ENCODE measurements at regions not wholly inside any gene's neighbourhood (a gene's known extent, or its start where the extent isn't known, plus 50 kb on each side); places are given as distances from the start of the nearest gene placed in this dataset.

DNA sequence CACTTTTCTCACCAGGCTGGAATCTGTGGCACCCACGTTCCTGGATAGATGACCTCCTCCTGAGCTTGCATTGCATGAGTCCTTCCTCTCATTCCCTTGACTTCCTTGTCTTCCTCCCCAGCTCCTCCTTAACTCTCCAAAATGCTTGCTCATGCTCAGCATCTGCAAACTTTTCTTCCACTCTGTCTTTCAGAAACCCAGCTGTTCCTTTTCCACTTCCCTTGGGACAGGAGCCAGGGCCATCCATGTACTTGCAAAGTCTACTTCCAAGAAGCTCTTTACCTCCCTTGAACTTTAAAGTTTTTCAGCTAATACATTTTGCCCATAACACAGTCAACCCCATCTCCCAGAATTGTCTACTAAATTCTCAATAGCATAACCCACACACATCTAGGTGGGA lies 861.7 kb downstream of the QKI start:
- TF ChIP-seq SMC3 (IDR thresholded peaks at IDR 0.05; ENCODE audit: low read depth, low read length) (no peak), POLR2A (IDR thresholded peaks at IDR 0.05; ENCODE audit: low read depth, low read length) (no peak), MAFK (IDR thresholded peaks at IDR 0.05; ENCODE audit: low read depth, low read length) (no peak), MXI1 (IDR thresholded peaks at IDR 0.05; ENCODE audit: borderline replicate concordance, low read depth, low read length) (no peak), RAD21 (IDR thresholded peaks at IDR 0.05; ENCODE audit: low read length) (no peak), CEBPB (IDR thresholded peaks at IDR 0.05; ENCODE audit: low read depth, low read length) (no peak), USF2 (IDR thresholded peaks at IDR 0.05; ENCODE audit: low read depth, low read length) (no peak)
- TF ChIP-seq, protein P1, sequence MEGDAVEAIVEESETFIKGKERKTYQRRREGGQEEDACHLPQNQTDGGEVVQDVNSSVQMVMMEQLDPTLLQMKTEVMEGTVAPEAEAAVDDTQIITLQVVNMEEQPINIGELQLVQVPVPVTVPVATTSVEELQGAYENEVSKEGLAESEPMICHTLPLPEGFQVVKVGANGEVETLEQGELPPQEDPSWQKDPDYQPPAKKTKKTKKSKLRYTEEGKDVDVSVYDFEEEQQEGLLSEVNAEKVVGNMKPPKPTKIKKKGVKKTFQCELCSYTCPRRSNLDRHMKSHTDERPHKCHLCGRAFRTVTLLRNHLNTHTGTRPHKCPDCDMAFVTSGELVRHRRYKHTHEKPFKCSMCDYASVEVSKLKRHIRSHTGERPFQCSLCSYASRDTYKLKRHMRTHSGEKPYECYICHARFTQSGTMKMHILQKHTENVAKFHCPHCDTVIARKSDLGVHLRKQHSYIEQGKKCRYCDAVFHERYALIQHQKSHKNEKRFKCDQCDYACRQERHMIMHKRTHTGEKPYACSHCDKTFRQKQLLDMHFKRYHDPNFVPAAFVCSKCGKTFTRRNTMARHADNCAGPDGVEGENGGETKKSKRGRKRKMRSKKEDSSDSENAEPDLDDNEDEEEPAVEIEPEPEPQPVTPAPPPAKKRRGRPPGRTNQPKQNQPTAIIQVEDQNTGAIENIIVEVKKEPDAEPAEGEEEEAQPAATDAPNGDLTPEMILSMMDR (conservative IDR thresholded peaks at IDR 0.05; ENCODE audit: low read depth, low read length): no peak

Data from IMR-90 (cell line).